ENCODE measurements at regions not wholly inside any gene's neighbourhood (a gene's known extent, or its start where the extent isn't known, plus 50 kb on each side); places are given as distances from the start of the nearest gene placed in this dataset.

GRCh38 chr9:118686959-118687358 is 682.3 kb downstream of the BRINP1 start:
- DNase-seq (ENCODE audit: low read depth in 2 of 2) = no peak
- H3K79me2 ChIP-seq (ENCODE audit: control insufficient read depth, insufficient read depth, low read length) = no peaks in the 10 kb centered on the region
- H4K20me1 ChIP-seq (ENCODE audit: control insufficient read depth, extremely low read depth, insufficient read depth, low read length) = no peaks in the 10 kb centered on the region
- no peak overlapping the region for H3K4me3 ChIP-seq (replicated peaks in 1 of 4; ENCODE audit: control extremely low read depth in 1 of 4, insufficient read depth in 1 of 4, low read depth in 3 of 4, low read length in 4 of 4)
- no peak for TF ChIP-seq EZH2 (IDR thresholded peaks at IDR 0.05; ENCODE audit: low read length, missing control alignments)
- no peak for TF ChIP-seq CTCF (conservative IDR thresholded peaks at IDR 0.05 in 1 of 2, IDR thresholded peaks at IDR 0.05 in 1 of 2; ENCODE audit: low read depth in 1 of 2, low read length in 2 of 2)
- H3K27me3 ChIP-seq (ENCODE audit: control insufficient read depth, insufficient read depth, low read length) = no peaks in the 10 kb centered on the region
- no peaks in the 10 kb centered on the region for H3K9me3 ChIP-seq (ENCODE audit: control insufficient read depth, insufficient read depth, low read depth, low read length)
- H3K4me2 ChIP-seq (ENCODE audit: extremely low read depth, insufficient read depth, low read length) = no peak overlapping the region
- H3K36me3 ChIP-seq (ENCODE audit: control insufficient read depth, insufficient read depth, low read length) = no peaks in the 10 kb centered on the region
- no peak overlapping the region for H3K27ac ChIP-seq (ENCODE audit: insufficient read depth, low read length)
- no peak overlapping the region for H2AFZ ChIP-seq (ENCODE audit: low read length)
- H3K4me1 ChIP-seq (ENCODE audit: control insufficient read depth, extremely low read depth, insufficient read depth, low read length) = no peaks in the 10 kb centered on the region
- H3K9ac ChIP-seq (ENCODE audit: insufficient read depth, low read length) = no peak overlapping the region

- TF ChIP-seq CTCF (conservative IDR thresholded peaks at IDR 0.05 in 1 of 2, IDR thresholded peaks at IDR 0.05 in 1 of 2; ENCODE audit: low read depth in 1 of 2, low read length in 2 of 2) (no peak), EZH2 (IDR thresholded peaks at IDR 0.05; ENCODE audit: low read length, missing control alignments) (no peak)
- no peak overlapping the region for H3K4me2 ChIP-seq (ENCODE audit: extremely low read depth, insufficient read depth, low read length)
Measured at GRCh38 chr9:118689280-118689679, 680.0 kb downstream of the BRINP1 start.

DNA sequence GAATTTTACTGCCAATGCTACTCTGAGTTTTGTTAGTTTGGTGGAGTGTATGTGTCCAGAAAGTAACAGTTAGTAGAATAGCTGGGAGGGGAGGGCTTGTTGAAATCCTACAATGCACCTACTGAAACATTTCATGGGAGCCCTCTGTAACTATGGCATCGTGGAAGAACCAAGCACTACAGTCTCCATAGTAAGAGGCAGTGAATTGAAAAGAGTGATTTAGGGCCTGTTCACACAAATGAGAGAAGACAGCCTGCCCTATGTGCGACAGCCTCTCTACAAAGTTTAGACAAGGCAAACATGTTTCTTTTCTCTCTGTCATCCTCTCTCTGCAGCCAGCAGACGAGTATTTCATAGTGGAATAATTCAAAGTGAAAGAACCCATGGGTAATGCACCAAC is 676.6 kb downstream of the BRINP1 start:
- Histone ChIP-seq H3K27me3 (ENCODE audit: control insufficient read depth, insufficient read depth, low read length) (no peaks in the 10 kb centered on the region), H3K4me2 (ENCODE audit: extremely low read depth, insufficient read depth, low read length) (no peak overlapping the region), H3K27ac (ENCODE audit: insufficient read depth, low read length) (no peak overlapping the region), H3K9ac (ENCODE audit: insufficient read depth, low read length) (no peak overlapping the region), H3K36me3 (ENCODE audit: control insufficient read depth, insufficient read depth, low read length) (no peaks in the 10 kb centered on the region), H3K4me3 (replicated peaks in 1 of 4; ENCODE audit: control extremely low read depth in 1 of 4, insufficient read depth in 1 of 4, low read depth in 3 of 4, low read length in 4 of 4) (no peak overlapping the region), H3K79me2 (ENCODE audit: control insufficient read depth, insufficient read depth, low read length) (no peaks in the 10 kb centered on the region), H3K4me1 (ENCODE audit: control insufficient read depth, extremely low read depth, insufficient read depth, low read length) (no peaks in the 10 kb centered on the region), H4K20me1 (ENCODE audit: control insufficient read depth, extremely low read depth, insufficient read depth, low read length) (no peaks in the 10 kb centered on the region), H3K9me3 (ENCODE audit: control insufficient read depth, insufficient read depth, low read depth, low read length) (no peaks in the 10 kb centered on the region), H2AFZ (ENCODE audit: low read length) (no peak overlapping the region)
- TF ChIP-seq EZH2 (IDR thresholded peaks at IDR 0.05; ENCODE audit: low read length, missing control alignments) (no peak), CTCF (conservative IDR thresholded peaks at IDR 0.05 in 1 of 2, IDR thresholded peaks at IDR 0.05 in 1 of 2; ENCODE audit: low read depth in 1 of 2, low read length in 2 of 2) (no peak)
- DNase-seq (ENCODE audit: low read depth in 2 of 2) = no peak

More at GRCh38 chr9:118689280-118689679, 680.0 kb downstream of the BRINP1 start:
- DNase-seq (ENCODE audit: low read depth in 2 of 2) = no peak
- Histone ChIP-seq H3K27ac (ENCODE audit: insufficient read depth, low read length) (no peak overlapping the region), H3K79me2 (ENCODE audit: control insufficient read depth, insufficient read depth, low read length) (no peaks in the 10 kb centered on the region), H3K27me3 (ENCODE audit: control insufficient read depth, insufficient read depth, low read length) (no peaks in the 10 kb centered on the region), H3K36me3 (ENCODE audit: control insufficient read depth, insufficient read depth, low read length) (no peaks in the 10 kb centered on the region), H4K20me1 (ENCODE audit: control insufficient read depth, extremely low read depth, insufficient read depth, low read length) (no peaks in the 10 kb centered on the region), H3K9me3 (ENCODE audit: control insufficient read depth, insufficient read depth, low read depth, low read length) (no peaks in the 10 kb centered on the region), H3K4me3 (replicated peaks in 1 of 4; ENCODE audit: control extremely low read depth in 1 of 4, insufficient read depth in 1 of 4, low read depth in 3 of 4, low read length in 4 of 4) (no peak overlapping the region), H3K9ac (ENCODE audit: insufficient read depth, low read length) (no peak overlapping the region), H3K4me1 (ENCODE audit: control insufficient read depth, extremely low read depth, insufficient read depth, low read length) (no peaks in the 10 kb centered on the region), H2AFZ (ENCODE audit: low read length) (no peak overlapping the region)
